KMS-11 (cell line): ENCODE measurements at regions not wholly inside any gene's neighbourhood (a gene's known extent, or its start where the extent isn't known, plus 50 kb on each side); places are given as distances from the start of the nearest gene placed in this dataset.

ENCODE experiments used
- H2AFZ ChIP-seq: fragments of 200-600 bp; sonication (generic); 2 replicates; pipeline ENCODE4 v1.6.1; 2016; ENCODE audit warnings: antibody characterized with exemption, mixed run types, low read depth
- H3K27ac ChIP-seq: fragments of 200-600 bp; sonication (generic); 2 replicates; pipeline ENCODE4 v1.6.1; 2016; ENCODE audit warnings: mild to moderate bottlenecking, mixed run types
- H3K27me3 ChIP-seq: fragments of 200-600 bp; sonication (generic); 2 replicates; pipeline ENCODE4 v1.6.1; 2017; ENCODE audit warnings: mild to moderate bottlenecking, low read depth, mixed run types, moderate library complexity; ENCODE audit not compliant: insufficient read depth
- H3K36me3 ChIP-seq: fragments of 200-600 bp; sonication (generic); 2 replicates; pipeline ENCODE4 v1.6.1; 2017; ENCODE audit warnings: mild to moderate bottlenecking, mixed run types; ENCODE audit not compliant: insufficient read depth
- H3K4me1 ChIP-seq: fragments of 200-600 bp; sonication (generic); 2 replicates; pipeline ENCODE4 v1.6.1; 2016; ENCODE audit warnings: mild to moderate bottlenecking, low read depth, mixed run types; ENCODE audit not compliant: poor library complexity, severe bottlenecking
- H3K4me2 ChIP-seq: fragments of 200-600 bp; sonication (generic); 2 replicates; pipeline ENCODE4 v1.7.0; 2016; ENCODE audit warnings: mild to moderate bottlenecking, mixed run types
- H3K4me3 ChIP-seq: fragments of 200-600 bp; sonication (generic); IDR thresholded peaks from 2 replicates; pipeline ENCODE4 v1.6.1; 2017; ENCODE audit warnings: low read depth, low read length, mixed read lengths; ENCODE audit not compliant: insufficient read depth
- H3K79me2 ChIP-seq: fragments of 200-600 bp; sonication (generic); 2 replicates; pipeline ENCODE4 v1.6.1; 2016; ENCODE audit warnings: low read depth, mixed run types; ENCODE audit not compliant: insufficient read depth
- H3K9ac ChIP-seq: fragments of 200-600 bp; sonication (generic); 2 replicates; pipeline ENCODE4 v1.6.1; 2016; ENCODE audit warnings: mild to moderate bottlenecking, mixed run types
- H4K20me1 ChIP-seq: fragments of 200-600 bp; sonication (generic); 2 replicates; pipeline ENCODE4 v1.6.1; 2016; ENCODE audit warnings: mild to moderate bottlenecking, mixed run types; ENCODE audit not compliant: insufficient read depth
- CTCF ChIP-seq: fragments of 200-600 bp; sonication (generic); conservative IDR thresholded peaks from 2 replicates; pipeline ENCODE4 v1.6.1; 2017; ENCODE audit warnings: low read depth, mild to moderate bottlenecking, antibody characterized with exemption, low read length, moderate library complexity, mixed read lengths

DNA sequence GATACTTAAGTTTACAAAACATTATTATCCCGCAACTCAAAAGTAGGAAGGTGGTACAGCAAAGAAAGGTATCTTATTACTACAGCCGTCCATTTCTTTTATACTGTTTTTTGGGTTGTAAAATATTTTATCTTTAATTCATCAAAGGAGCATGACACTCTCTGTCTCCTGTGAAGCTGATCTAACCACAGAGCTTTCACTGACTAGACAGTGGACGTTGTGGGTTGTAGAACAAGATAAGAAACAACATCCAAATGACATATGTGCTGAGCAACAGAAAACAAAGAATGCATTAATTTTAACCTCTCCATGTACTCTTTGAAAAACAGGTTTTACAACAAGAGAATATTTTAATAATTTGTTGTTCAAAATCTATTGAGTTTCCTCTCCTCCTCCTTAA, 195.9 kb upstream of the FBXO33 start:
- H3K9ac ChIP-seq: no peak overlapping the region
- no peaks in the 10 kb centered on the region for H3K4me1 ChIP-seq
- H3K27me3 ChIP-seq: no peaks in the 10 kb centered on the region
- H3K27ac ChIP-seq: no peak overlapping the region
- H4K20me1 ChIP-seq: no peaks in the 10 kb centered on the region
- H2AFZ ChIP-seq: no peak overlapping the region
- no peaks in the 10 kb centered on the region for H3K79me2 ChIP-seq
- no peaks in the 10 kb centered on the region for H3K36me3 ChIP-seq
- no peak for TF ChIP-seq CTCF
- H3K4me3 ChIP-seq: no peak overlapping the region
- H3K4me2 ChIP-seq: no peak overlapping the region

GRCh38 chr14:39626589-39627576, 194.7 kb upstream of the FBXO33 start:
- Histone ChIP-seq H3K9ac (no peak overlapping the region), H3K36me3 (no peaks in the 10 kb centered on the region), H3K4me2 (no peak overlapping the region), H4K20me1 (no peaks in the 10 kb centered on the region), H3K27me3 (no peaks in the 10 kb centered on the region), H3K79me2 (no peaks in the 10 kb centered on the region), H3K4me1 (no peaks in the 10 kb centered on the region), H3K27ac (no peak overlapping the region), H3K4me3 (no peak overlapping the region), H2AFZ (no peak overlapping the region)
- no peak for TF ChIP-seq CTCF

- Histone ChIP-seq H3K79me2 (no peaks in the 10 kb centered on the region), H3K4me3 (no peak overlapping the region), H3K9ac (no peak overlapping the region), H3K36me3 (no peaks in the 10 kb centered on the region), H3K4me2 (no peak overlapping the region), H3K27me3 (no peaks in the 10 kb centered on the region), H3K27ac (no peak overlapping the region), H2AFZ (no peak overlapping the region), H4K20me1 (no peaks in the 10 kb centered on the region), H3K4me1 (no peaks in the 10 kb centered on the region)
- TF ChIP-seq CTCF: no peak
Observed at GRCh38 chr14:39621678-39622077, 189.4 kb upstream of the FBXO33 start.

DNA sequence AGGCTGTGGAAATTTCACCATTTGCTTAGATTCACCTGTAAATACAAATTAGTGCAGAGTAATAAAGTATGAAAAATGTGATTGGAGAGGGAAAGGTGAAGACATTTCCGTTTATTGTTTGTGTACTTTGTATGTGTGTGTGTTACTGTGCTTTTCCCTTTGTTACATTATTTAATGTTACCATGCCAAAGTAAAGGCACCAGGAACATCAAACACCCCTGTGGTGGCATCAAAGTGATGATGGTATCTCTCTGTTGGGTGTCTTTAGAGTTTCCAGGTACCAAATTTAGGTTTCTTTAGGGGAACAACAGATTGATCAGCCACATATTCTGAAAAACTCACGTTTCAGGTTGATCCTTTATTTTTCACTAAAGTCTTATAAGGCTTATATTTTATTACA, 189.0 kb upstream of the FBXO33 start:
- Histone ChIP-seq H3K27ac (no peak overlapping the region), H3K9ac (no peak overlapping the region), H3K36me3 (no peaks in the 10 kb centered on the region), H3K79me2 (no peaks in the 10 kb centered on the region), H3K4me1 (no peaks in the 10 kb centered on the region), H3K4me2 (no peak overlapping the region), H4K20me1 (no peaks in the 10 kb centered on the region), H2AFZ (no peak overlapping the region), H3K4me3 (no peak overlapping the region), H3K27me3 (no peaks in the 10 kb centered on the region)
- no peak for TF ChIP-seq CTCF
